Stimulated activated naive B cell treated with anti-CD40 and anti-IgM and Interleukin-4, amounts not matched to agents 10 μg/mL and 1 μg/mL and 100 μg/mL, for 72 hours (primary cell): ENCODE measurements at regions not wholly inside any gene's neighbourhood (a gene's known extent, or its start where the extent isn't known, plus 50 kb on each side); places are given as distances from the start of the nearest gene placed in this dataset.
"Not testable (repeated sequence)": the region's sequence is repeated elsewhere in the genome, so short reads cannot be mapped to it uniquely, and the experiment has no call there.

Source experiments
- ATAC-seq, 2 donors: fragments of 150-1000 bp; cut with Tn5 transposase; replicated peaks; 2 replicates each; pipeline ENCODE4 v1.10.0; 2021; ENCODE audit warnings: moderate library complexity in 1 of 2
- DNase-seq: peaks from one replicate; pipeline ENCODE4 v3.0.0; 2021
- H3K27ac Mint-ChIP-seq: one replicate; pipeline ENCODE4 v1.8.0; 2022; ENCODE audit warnings: mild to moderate bottlenecking, mixed read lengths
- H3K27me3 Mint-ChIP-seq, 2 donors: one replicate each; pipeline ENCODE4 v1.8.0; 2022; ENCODE audit warnings: mixed read lengths in 2 of 2
- H3K36me3 Mint-ChIP-seq, 2 donors: one replicate each; pipeline ENCODE4 v1.8.0; 2022; ENCODE audit warnings: mixed read lengths in 2 of 2, mild to moderate bottlenecking in 1 of 2
- H3K4me1 Mint-ChIP-seq, 2 donors: one replicate each; pipeline ENCODE4 v1.8.0; 2022; ENCODE audit warnings: mixed read lengths in 2 of 2, mild to moderate bottlenecking in 1 of 2
- H3K4me3 Mint-ChIP-seq, 2 donors: one replicate each; pipeline ENCODE4 v1.8.0; 2022; ENCODE audit warnings: mild to moderate bottlenecking in 2 of 2, mixed read lengths in 2 of 2, moderate library complexity in 1 of 2
- H3K9me3 Mint-ChIP-seq, 2 donors: one replicate each; pipeline ENCODE4 v1.8.0; 2022; ENCODE audit warnings: mixed read lengths in 2 of 2, mild to moderate bottlenecking in 1 of 2

GRCh38 chr9:19641046-19641445 lies 147.8 kb downstream of the SLC24A2 start:
- ATAC-seq = no peak
- peaks cover 0 to 6% of the 10 kb centered on the region in 2 donors for H3K27me3 Mint-ChIP-seq
- no peak for DNase-seq

DNA sequence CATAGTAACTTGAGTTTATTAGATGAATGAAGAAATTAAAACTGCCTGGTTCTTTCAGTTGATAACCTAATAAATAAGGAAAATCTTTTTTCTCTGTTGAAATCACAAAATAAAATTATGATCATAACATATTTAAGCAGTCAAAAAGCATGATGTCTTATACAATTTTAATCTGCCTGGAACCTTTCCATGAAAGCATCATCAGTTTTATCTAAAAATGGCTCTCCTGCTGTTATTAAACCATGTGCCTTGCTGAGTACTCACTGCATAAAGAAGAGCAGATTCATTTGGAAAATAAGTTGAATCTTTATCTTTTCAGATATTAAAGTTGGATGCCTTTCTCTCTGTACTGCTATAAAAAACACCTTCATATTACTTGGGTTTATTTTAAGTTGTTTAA lies 148.8 kb downstream of the SLC24A2 start:
- H3K9me3 Mint-ChIP-seq = no peaks in the 10 kb centered on the region
- H3K36me3 Mint-ChIP-seq = no peaks in the 10 kb centered on the region
- no peak for ATAC-seq
- H3K27ac Mint-ChIP-seq = no peak overlapping the region
- DNase-seq = no peak
- no peaks in the 10 kb centered on the region for H3K4me1 Mint-ChIP-seq
- peaks cover 0 to 6% of the 10 kb centered on the region in 2 donors for H3K27me3 Mint-ChIP-seq
- no peak overlapping the region for H3K4me3 Mint-ChIP-seq

More at GRCh38 chr9:19641046-19641445, 147.8 kb downstream of the SLC24A2 start:
- no peak overlapping the region for H3K27ac Mint-ChIP-seq
- H3K9me3 Mint-ChIP-seq = no peaks in the 10 kb centered on the region
- no peaks in the 10 kb centered on the region for H3K4me1 Mint-ChIP-seq
- H3K4me3 Mint-ChIP-seq = no peak overlapping the region
- H3K36me3 Mint-ChIP-seq = no peaks in the 10 kb centered on the region

DNA sequence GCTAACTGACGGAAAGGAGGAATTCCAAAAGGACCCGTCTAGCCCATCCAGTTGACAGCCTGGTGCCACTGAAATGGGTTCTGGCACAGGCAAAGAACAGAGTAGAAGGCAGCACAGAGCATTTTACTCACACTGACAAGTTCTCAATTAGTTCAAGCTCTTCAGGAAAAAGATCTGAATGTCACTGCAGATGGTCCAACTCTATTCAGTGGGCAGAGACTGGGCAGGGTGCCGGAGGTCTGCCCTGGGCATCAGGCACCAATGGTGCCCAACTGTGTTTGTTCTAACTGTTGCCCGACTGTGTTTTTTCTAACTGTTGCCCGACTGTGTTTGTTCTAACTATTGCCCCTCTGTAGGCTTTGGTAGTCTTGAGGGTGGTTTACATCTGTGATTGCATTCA lies 151.8 kb downstream of the SLC24A2 start:
- no peak overlapping the region for H3K4me3 Mint-ChIP-seq
- H3K36me3 Mint-ChIP-seq = no peaks in the 10 kb centered on the region
- no peaks in the 10 kb centered on the region for H3K4me1 Mint-ChIP-seq
- DNase-seq (no peak), ATAC-seq (no peak)
- peaks cover 0 to 6% of the 10 kb centered on the region in 2 donors for H3K27me3 Mint-ChIP-seq
- H3K27ac Mint-ChIP-seq = no peak overlapping the region
- H3K9me3 Mint-ChIP-seq = no peaks in the 10 kb centered on the region

- H3K36me3 Mint-ChIP-seq = no peaks in the 10 kb centered on the region
- no peak overlapping the region for H3K27ac Mint-ChIP-seq
- peaks cover 0 to 6% of the 10 kb centered on the region in 2 donors for H3K27me3 Mint-ChIP-seq
- H3K9me3 Mint-ChIP-seq = no peaks in the 10 kb centered on the region
- peaks cover 0 to 2% of the 10 kb centered on the region in 2 donors for H3K4me1 Mint-ChIP-seq
- no peak for ATAC-seq
- H3K4me3 Mint-ChIP-seq = no peak overlapping the region
- no peak for DNase-seq
These were observed 154.0 kb downstream of the SLC24A2 start for GRCh38 chr9:19634881-19635280.

DNA sequence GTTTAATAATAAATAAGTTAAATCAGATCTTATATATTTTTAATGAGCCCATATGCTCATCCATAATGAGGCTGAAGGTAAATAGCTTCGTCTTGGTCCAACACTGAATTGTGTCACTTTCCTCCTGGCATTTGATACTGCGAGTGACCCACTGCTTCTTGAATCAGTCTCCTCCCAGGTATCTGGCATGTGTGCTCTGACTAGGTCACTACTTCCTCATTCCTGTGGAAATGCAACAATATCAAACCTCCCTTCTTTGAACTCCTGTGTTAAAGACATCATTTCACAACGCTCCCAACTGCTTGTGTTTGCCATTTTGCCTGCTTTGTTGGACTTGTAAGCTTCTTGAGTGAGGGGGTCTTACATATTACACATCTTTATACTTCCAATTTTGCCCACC lies 157.7 kb downstream of the SLC24A2 start:
- no peak for DNase-seq
- peak in 1 of 2 donors; percentile 29 for ATAC-seq

DNA sequence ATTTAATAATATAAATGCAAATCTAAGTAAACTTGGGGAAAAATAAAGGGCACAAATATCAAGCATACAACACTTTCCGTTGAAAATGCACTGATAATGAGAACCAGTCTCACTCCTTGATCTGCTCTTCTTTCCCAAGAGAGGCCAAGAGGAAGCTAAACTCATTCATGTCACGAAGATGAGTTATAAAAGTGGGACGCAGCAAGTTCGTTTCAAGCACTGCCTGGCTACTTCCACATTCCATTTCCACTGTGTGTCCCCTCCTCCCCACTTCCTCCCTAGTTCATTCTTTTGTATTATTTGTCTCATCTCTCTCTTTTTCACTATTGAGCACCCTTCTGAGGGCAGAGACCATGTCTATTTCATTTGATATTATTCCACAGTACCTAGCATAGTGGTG lies 158.1 kb downstream of the SLC24A2 start:
- Mint-ChIP-seq H3K36me3 (no peaks in the 10 kb centered on the region), H3K27me3 (no peaks in the 10 kb centered on the region), H3K27ac (no peak overlapping the region), H3K4me3 (no peak overlapping the region), H3K9me3 (no peaks in the 10 kb centered on the region), H3K4me1 (peaks cover 0 to 2% of the 10 kb centered on the region in 2 donors)
- ATAC-seq (peak in 1 of 2 donors; percentile 12), DNase-seq (no peak)

More for the DNA sequence above, 157.7 kb downstream of the SLC24A2 start:
- Mint-ChIP-seq H3K27ac (no peak overlapping the region), H3K9me3 (no peaks in the 10 kb centered on the region), H3K4me3 (no peak overlapping the region), H3K36me3 (no peaks in the 10 kb centered on the region), H3K27me3 (no peaks in the 10 kb centered on the region), H3K4me1 (peaks cover 0 to 2% of the 10 kb centered on the region in 2 donors)

- Mint-ChIP-seq H3K36me3 (no peaks in the 10 kb centered on the region), H3K9me3 (no peaks in the 10 kb centered on the region), H3K27ac (no peak overlapping the region), H3K4me1 (peaks cover 0 to 2% of the 10 kb centered on the region in 2 donors), H3K4me3 (no peak overlapping the region), H3K27me3 (no peaks in the 10 kb centered on the region)
- no peak for ATAC-seq
- DNase-seq = no peak
These were observed 159.3 kb downstream of the SLC24A2 start for GRCh38 chr9:19629488-19629887.

DNA sequence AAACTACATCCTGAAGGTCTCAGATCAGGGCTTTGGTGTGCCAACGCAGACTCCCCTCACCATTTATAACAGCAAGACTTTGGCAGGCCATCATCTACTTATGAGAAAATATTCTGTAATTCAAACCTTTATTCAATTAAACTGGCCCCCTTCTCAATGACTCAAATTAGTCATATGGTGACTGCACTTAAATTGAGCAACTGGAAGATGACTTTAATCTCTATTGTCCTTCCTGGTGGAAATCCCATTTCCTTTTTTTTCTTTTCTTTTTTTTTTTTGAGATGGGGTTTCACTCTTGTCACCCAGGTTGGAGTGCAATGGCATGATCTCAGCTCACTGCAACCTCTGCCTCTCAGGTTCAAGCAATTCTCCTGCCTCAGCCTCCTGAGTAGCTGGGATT lies 163.4 kb downstream of the SLC24A2 start:
- H3K4me1 Mint-ChIP-seq, H3K4me3 Mint-ChIP-seq, H3K27ac Mint-ChIP-seq, DNase-seq, H3K9me3 Mint-ChIP-seq, H3K36me3 Mint-ChIP-seq, H3K27me3 Mint-ChIP-seq, ATAC-seq: not testable (repeated sequence)

DNA sequence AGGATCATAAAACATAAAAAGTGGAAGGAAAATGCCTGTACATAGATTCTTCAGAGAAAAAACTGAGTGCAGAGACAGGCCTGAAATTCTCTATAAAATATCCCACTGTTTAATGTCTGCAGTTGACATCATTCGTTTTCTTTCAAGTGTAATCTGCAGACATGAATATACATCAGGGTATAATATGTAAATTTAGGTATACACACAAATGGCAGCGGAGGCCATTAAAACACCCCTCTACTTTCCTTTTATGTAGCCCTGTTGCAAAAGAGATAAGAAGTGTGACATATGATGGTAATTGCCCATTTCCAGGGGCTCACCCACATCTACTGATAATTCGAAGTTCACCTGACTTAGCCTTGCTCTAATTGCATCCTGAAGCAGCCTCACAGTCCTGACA lies 164.3 kb downstream of the SLC24A2 start:
- Mint-ChIP-seq H3K27ac (no peak overlapping the region), H3K4me3 (no peak overlapping the region), H3K4me1 (no peaks in the 10 kb centered on the region), H3K27me3 (no peaks in the 10 kb centered on the region), H3K36me3 (no peaks in the 10 kb centered on the region), H3K9me3 (no peaks in the 10 kb centered on the region)
- ATAC-seq (no peak), DNase-seq (no peak)

GRCh38 chr9:19623941-19624340 lies 164.9 kb downstream of the SLC24A2 start:
- ATAC-seq = no peak
- Mint-ChIP-seq H3K27ac (no peak overlapping the region), H3K4me3 (no peak overlapping the region), H3K27me3 (peaks cover 0 to 3% of the 10 kb centered on the region in 2 donors), H3K9me3 (no peaks in the 10 kb centered on the region), H3K4me1 (no peaks in the 10 kb centered on the region), H3K36me3 (no peaks in the 10 kb centered on the region)
- no peak for DNase-seq

DNA sequence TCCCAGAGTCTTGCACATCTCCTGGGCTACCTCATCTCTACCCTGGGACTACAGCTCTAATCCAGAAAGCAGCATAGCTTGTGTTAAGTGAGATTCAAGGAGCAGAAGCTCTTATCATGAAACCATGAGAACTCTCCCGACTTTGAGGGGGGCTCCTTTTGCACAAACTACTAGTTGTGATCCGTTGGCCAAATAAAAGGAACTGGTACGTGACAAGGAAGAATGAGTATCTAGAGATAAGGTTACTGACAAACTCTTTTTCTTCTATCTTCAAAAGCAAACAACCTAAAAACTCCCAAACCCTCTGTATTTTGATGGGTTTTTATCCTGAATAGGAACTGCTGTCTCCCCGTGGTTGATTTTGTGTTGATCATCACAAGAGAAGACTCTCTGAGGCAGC lies 168.5 kb downstream of the SLC24A2 start:
- Mint-ChIP-seq H3K4me1 (no peaks in the 10 kb centered on the region), H3K36me3 (no peaks in the 10 kb centered on the region), H3K9me3 (no peaks in the 10 kb centered on the region), H3K27ac (no peak overlapping the region), H3K27me3 (peaks cover 0 to 7% of the 10 kb centered on the region in 2 donors), H3K4me3 (no peak overlapping the region)
- ATAC-seq = no peak
- DNase-seq = no peak

GRCh38 chr9:19619221-19619620 lies 169.6 kb downstream of the SLC24A2 start:
- DNase-seq (no peak), ATAC-seq (no peak)
- Mint-ChIP-seq H3K4me3 (no peak overlapping the region), H3K9me3 (no peaks in the 10 kb centered on the region), H3K4me1 (no peaks in the 10 kb centered on the region), H3K36me3 (no peaks in the 10 kb centered on the region), H3K27me3 (peaks cover 0 to 7% of the 10 kb centered on the region in 2 donors), H3K27ac (no peak overlapping the region)

DNA sequence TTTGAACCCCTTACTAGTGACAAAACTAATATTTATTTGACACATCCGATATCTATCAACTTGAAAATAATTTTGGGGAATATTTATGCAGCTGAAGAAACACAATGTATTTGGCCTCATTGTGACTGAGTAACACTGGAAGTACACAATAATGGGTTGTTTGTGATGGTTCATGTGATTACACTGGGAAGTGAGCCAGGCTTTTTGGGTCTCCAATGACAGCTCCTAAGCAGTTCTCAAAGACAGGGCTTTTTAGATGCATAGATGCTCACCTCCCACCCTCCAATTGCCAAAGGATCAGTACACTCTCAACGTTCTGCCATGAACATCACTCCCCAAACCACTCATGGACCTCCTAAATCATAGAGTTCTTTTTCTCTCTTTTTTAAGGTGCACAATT lies 170.0 kb downstream of the SLC24A2 start:
- no peak overlapping the region for H3K4me3 Mint-ChIP-seq
- ATAC-seq = no peak
- no peak for DNase-seq
- H3K9me3 Mint-ChIP-seq = no peaks in the 10 kb centered on the region
- H3K27ac Mint-ChIP-seq = no peak overlapping the region
- H3K27me3 Mint-ChIP-seq = peaks cover 0 to 7% of the 10 kb centered on the region in 2 donors
- H3K4me1 Mint-ChIP-seq = no peaks in the 10 kb centered on the region
- H3K36me3 Mint-ChIP-seq = no peaks in the 10 kb centered on the region

DNA sequence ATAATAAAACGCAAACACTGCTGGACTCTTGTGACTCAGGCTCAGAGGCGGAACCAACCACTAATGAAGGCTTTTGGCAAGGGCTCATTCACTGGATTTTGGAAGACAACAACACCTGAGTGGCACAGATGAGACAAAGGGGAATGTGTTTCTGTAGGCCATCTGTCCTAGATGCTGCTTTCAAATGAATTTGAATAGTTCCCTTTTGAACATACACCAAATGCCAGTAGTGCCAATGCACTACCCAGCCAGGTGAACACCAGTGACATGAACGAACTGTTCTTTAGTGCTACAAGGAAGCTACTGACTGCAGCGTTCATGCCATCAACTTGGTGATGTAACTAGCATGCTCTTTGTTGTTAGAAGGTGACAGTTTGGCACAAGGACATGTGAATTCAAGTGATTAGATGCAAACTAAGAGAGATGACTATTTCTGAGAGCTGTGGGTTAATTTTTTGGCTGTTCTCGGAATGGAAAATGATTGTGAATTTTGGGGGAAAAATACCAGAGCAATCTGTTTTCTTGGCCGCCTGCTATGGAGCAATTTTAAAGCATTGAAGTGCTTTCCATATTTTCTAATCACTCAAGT lies 173.7 kb downstream of the SLC24A2 start:
- DNase-seq (no peak), ATAC-seq (no peak)
- Mint-ChIP-seq H3K4me1 (no peaks in the 10 kb centered on the region), H3K36me3 (no peaks in the 10 kb centered on the region), H3K27me3 (peaks cover 0 to 11% of the 10 kb centered on the region in 2 donors), H3K9me3 (no peaks in the 10 kb centered on the region), H3K27ac (no peak overlapping the region), H3K4me3 (no peak overlapping the region)

GRCh38 chr9:19614294-19614693 lies 174.5 kb downstream of the SLC24A2 start:
- H3K4me3 Mint-ChIP-seq = no peak overlapping the region
- DNase-seq = no peak
- H3K27me3 Mint-ChIP-seq = peaks cover 0 to 9% of the 10 kb centered on the region in 2 donors
- H3K4me1 Mint-ChIP-seq = no peaks in the 10 kb centered on the region
- no peaks in the 10 kb centered on the region for H3K9me3 Mint-ChIP-seq
- ATAC-seq = no peak
- no peak overlapping the region for H3K27ac Mint-ChIP-seq
- H3K36me3 Mint-ChIP-seq = no peaks in the 10 kb centered on the region

- Mint-ChIP-seq H3K4me3 (no peak overlapping the region), H3K36me3 (no peaks in the 10 kb centered on the region), H3K27me3 (peaks cover 0 to under 1% of the 10 kb centered on the region in 2 donors), H3K27ac (no peak overlapping the region), H3K9me3 (peaks cover 3 to 4% of the 10 kb centered on the region in 2 donors), H3K4me1 (no peaks in the 10 kb centered on the region)
- ATAC-seq = no peak
- no peak for DNase-seq
These were observed 188.3 kb downstream of the SLC24A2 start for GRCh38 chr9:19600538-19600937.
